ENCODE measurements at regions not wholly inside any gene's neighbourhood (a gene's known extent, or its start where the extent isn't known, plus 50 kb on each side); places are given as distances from the start of the nearest gene placed in this dataset.

GRCh38 chr4:156636381-156636780 lies 335.2 kb downstream of the PDGFC start:
- intact Hi-C loops (cut with DNase I): no loop called here
- Histone ChIP-seq H3K4me1 (no peaks in the 10 kb centered on the region), H3K36me3 (replicated peaks in 1 of 2; ENCODE audit: insufficient read depth in 1 of 2, low read depth in 2 of 2) (no peaks in the 10 kb centered on the region), H3K4me3 (no peak overlapping the region), H3K9me3 (no peaks in the 10 kb centered on the region), H3K27me3 (no peaks in the 10 kb centered on the region), H3K27ac (no peak overlapping the region)
- TF ChIP-seq POLR2A (IDR thresholded peaks at IDR 0.05): no peak
- TF ChIP-seq CTCF (IDR thresholded peaks at IDR 0.05): no peak
- 80 to 84% methylated on average over 4 of the region's 4 CpGs for WGBS, 2 donors
- DNase-seq (no peak), ATAC-seq (no peak)

- no peak for ATAC-seq
- no peak for DNase-seq
- Histone ChIP-seq H3K4me1 (no peaks in the 10 kb centered on the region), H3K4me3 (no peak overlapping the region), H3K27me3 (no peaks in the 10 kb centered on the region), H3K9me3 (no peaks in the 10 kb centered on the region), H3K27ac (no peak overlapping the region), H3K36me3 (replicated peaks in 1 of 2; ENCODE audit: insufficient read depth in 1 of 2, low read depth in 2 of 2) (no peaks in the 10 kb centered on the region)
- TF ChIP-seq CTCF (IDR thresholded peaks at IDR 0.05) (no peak), POLR2A (IDR thresholded peaks at IDR 0.05) (no peak)
- intact Hi-C loops (cut with DNase I): no loop called here
- 46 to 65% methylated on average over 1 of the region's 1 CpG for WGBS, 2 donors
Observed at GRCh38 chr4:156635051-156635450, 336.5 kb downstream of the PDGFC start.

- intact Hi-C loops (cut with DNase I): no loop called here
- no peak overlapping the region for H3K27ac ChIP-seq
- H3K27me3 ChIP-seq: no peaks in the 10 kb centered on the region
- TF ChIP-seq CTCF (IDR thresholded peaks at IDR 0.05) (no peak), POLR2A (IDR thresholded peaks at IDR 0.05) (no peak)
- H3K4me1 ChIP-seq: no peaks in the 10 kb centered on the region
- no peak overlapping the region for H3K4me3 ChIP-seq
- H3K9me3 ChIP-seq: no peaks in the 10 kb centered on the region
- DNase-seq (no peak), ATAC-seq (no peak)
- WGBS, 2 donors: 63% methylated on average over 1 of the region's 1 CpG
- no peaks in the 10 kb centered on the region for H3K36me3 ChIP-seq (replicated peaks in 1 of 2; ENCODE audit: insufficient read depth in 1 of 2, low read depth in 2 of 2)
Observed at GRCh38 chr4:156634612-156635011, 337.0 kb downstream of the PDGFC start.

- 48 to 52% methylated on average over 5 of the region's 5 CpGs for WGBS, 2 donors
- H3K4me1 ChIP-seq: no peaks in the 10 kb centered on the region
- ATAC-seq (no peak), DNase-seq (no peak)
- TF ChIP-seq CTCF (IDR thresholded peaks at IDR 0.05) (no peak), POLR2A (IDR thresholded peaks at IDR 0.05) (no peak)
- no peak overlapping the region for H3K4me3 ChIP-seq
- no peaks in the 10 kb centered on the region for H3K27me3 ChIP-seq
- H3K36me3 ChIP-seq (replicated peaks in 1 of 2; ENCODE audit: insufficient read depth in 1 of 2, low read depth in 2 of 2): no peaks in the 10 kb centered on the region
- H3K27ac ChIP-seq: no peak overlapping the region
- intact Hi-C loops (cut with DNase I): no loop called here
- H3K9me3 ChIP-seq: no peaks in the 10 kb centered on the region
Observed at GRCh38 chr4:156633847-156634246, 337.8 kb downstream of the PDGFC start.

- Histone ChIP-seq H3K4me3 (no peak overlapping the region), H3K36me3 (replicated peaks in 1 of 2; ENCODE audit: insufficient read depth in 1 of 2, low read depth in 2 of 2) (no peaks in the 10 kb centered on the region), H3K9me3 (no peaks in the 10 kb centered on the region), H3K4me1 (no peaks in the 10 kb centered on the region), H3K27me3 (no peaks in the 10 kb centered on the region), H3K27ac (no peak overlapping the region)
- WGBS, 2 donors: 64 to 67% methylated on average over 3 of the region's 3 CpGs
- TF ChIP-seq POLR2A (IDR thresholded peaks at IDR 0.05): no peak
- TF ChIP-seq CTCF (IDR thresholded peaks at IDR 0.05): no peak
- DNase-seq (no peak), ATAC-seq (no peak)
- intact Hi-C loops (cut with DNase I): no loop called here
Observed at GRCh38 chr4:156628858-156629257, 342.7 kb downstream of the PDGFC start.

Data from body of pancreas (tissue), 4 donors.